ENCODE measurements at regions not wholly inside any gene's neighbourhood (a gene's known extent, or its start where the extent isn't known, plus 50 kb on each side); places are given as distances from the start of the nearest gene placed in this dataset.

DNA sequence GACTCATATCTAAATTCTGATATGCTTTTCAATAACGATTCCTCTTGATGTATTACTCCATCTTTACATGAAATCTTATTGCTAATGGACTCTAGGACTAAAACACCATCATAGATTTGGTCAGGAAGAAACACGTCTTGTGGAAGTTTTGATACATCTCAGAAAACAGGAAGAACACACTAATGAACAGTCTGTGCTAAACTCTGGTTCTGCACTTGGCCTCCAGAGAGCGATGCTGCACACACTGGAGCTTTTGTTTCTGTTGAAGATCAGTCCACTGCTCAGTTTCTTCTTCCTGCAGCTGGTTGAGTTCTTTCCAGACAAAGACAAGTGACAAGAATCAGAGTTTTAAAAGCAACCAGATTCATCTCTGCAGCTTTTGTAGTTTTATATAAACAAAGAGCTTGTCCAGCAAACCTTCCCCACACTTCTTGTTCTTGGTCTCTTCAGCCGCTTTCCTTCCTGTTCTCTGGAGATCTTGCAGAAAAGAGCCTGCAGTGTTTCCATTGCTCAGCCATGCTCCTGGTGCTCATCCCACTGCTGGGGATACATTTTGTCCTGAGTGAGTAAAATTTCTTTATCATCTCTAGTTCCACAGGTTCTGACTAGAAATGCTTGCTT is 229.1 kb upstream of the OR4E1 start:
- TF ChIP-seq, protein P1, sequence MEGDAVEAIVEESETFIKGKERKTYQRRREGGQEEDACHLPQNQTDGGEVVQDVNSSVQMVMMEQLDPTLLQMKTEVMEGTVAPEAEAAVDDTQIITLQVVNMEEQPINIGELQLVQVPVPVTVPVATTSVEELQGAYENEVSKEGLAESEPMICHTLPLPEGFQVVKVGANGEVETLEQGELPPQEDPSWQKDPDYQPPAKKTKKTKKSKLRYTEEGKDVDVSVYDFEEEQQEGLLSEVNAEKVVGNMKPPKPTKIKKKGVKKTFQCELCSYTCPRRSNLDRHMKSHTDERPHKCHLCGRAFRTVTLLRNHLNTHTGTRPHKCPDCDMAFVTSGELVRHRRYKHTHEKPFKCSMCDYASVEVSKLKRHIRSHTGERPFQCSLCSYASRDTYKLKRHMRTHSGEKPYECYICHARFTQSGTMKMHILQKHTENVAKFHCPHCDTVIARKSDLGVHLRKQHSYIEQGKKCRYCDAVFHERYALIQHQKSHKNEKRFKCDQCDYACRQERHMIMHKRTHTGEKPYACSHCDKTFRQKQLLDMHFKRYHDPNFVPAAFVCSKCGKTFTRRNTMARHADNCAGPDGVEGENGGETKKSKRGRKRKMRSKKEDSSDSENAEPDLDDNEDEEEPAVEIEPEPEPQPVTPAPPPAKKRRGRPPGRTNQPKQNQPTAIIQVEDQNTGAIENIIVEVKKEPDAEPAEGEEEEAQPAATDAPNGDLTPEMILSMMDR (IDR thresholded peaks at IDR 0.05): no peak
- TF ChIP-seq POLR2A (IDR thresholded peaks at IDR 0.05) (no peak), EP300 (IDR thresholded peaks at IDR 0.05) (no peak)
